ENCODE measurements at regions not wholly inside any gene's neighbourhood (a gene's known extent, or its start where the extent isn't known, plus 50 kb on each side); places are given as distances from the start of the nearest gene placed in this dataset.

- TF ChIP-seq POLR2AphosphoS5 (IDR thresholded peaks at IDR 0.05; ENCODE audit: borderline replicate concordance, low read depth, low read length) (no peak), EZH2 (IDR thresholded peaks at IDR 0.05) (no peak), FOXP2 (optimal IDR thresholded peaks at IDR 0.05; ENCODE audit: control extremely low read depth, extremely low read length, insufficient read depth) (no peak)
Measured at GRCh38 chr1:90824551-90824950, 107.4 kb upstream of the BARHL2 start.
